GM12878 (cell line): ENCODE measurements at regions not wholly inside any gene's neighbourhood (a gene's known extent, or its start where the extent isn't known, plus 50 kb on each side); places are given as distances from the start of the nearest gene placed in this dataset.

Experiments
- CBFB ChIP-seq: IDR thresholded peaks from 2 replicates; pipeline ENCODE4 v1.6.1; 2016; ENCODE audit warnings: antibody characterized with exemption, low read depth
- POLR2A ChIP-seq: IDR thresholded peaks from 2 replicates; pipeline ENCODE4 v1.6.1; 2011; ENCODE audit warnings: low read depth, mild to moderate bottlenecking, low read length
- SP1 ChIP-seq: IDR thresholded peaks from one replicate; pipeline ENCODE4 v1.6.1; 2011; ENCODE audit warnings: low read depth, low read length

- TF ChIP-seq SP1 = no peak
- no peak for TF ChIP-seq CBFB
- no peak for TF ChIP-seq POLR2A
Measured at GRCh38 chr13:46484561-46484960, 68.4 kb upstream of the LRCH1 start.
